Mesenchymal stem cell (in vitro differentiated cells and primary cell): ENCODE measurements at regions not wholly inside any gene's neighbourhood (a gene's known extent, or its start where the extent isn't known, plus 50 kb on each side); places are given as distances from the start of the nearest gene placed in this dataset.
"Not testable (repeated sequence)": the region's sequence is repeated elsewhere in the genome, so short reads cannot be mapped to it uniquely, and the experiment has no call there.

Experiments used
- DNase-seq: peaks from one replicate; pipeline ENCODE4 v3.0.0-alpha.2; 2013
- H2AFZ ChIP-seq: one replicate; pipeline ENCODE4 v1.6.1; 2013; ENCODE audit warnings: low read depth, mild to moderate bottlenecking, control low read depth, inconsistent platforms, low read length, moderate library complexity
- H2AK5ac ChIP-seq: 2 replicates; pipeline ENCODE4 v1.6.1; 2013; ENCODE audit warnings: low read length, moderate library complexity, mild to moderate bottlenecking, inconsistent platforms; ENCODE audit not compliant: severe bottlenecking
- H2BK120ac ChIP-seq: one replicate; pipeline ENCODE4 v1.6.1; 2013; ENCODE audit warnings: low read depth, mild to moderate bottlenecking, inconsistent platforms, low read length, moderate library complexity
- H2BK12ac ChIP-seq, 2 experiments: one replicate each; pipeline ENCODE4 v1.6.1; 2013; ENCODE audit warnings: inconsistent platforms in 2 of 2, low read length in 2 of 2, mild to moderate bottlenecking in 2 of 2, moderate library complexity in 2 of 2, control low read depth in 1 of 2
- H2BK15ac ChIP-seq: one replicate; pipeline ENCODE4 v1.6.1; 2013; ENCODE audit warnings: mild to moderate bottlenecking, low read depth, inconsistent platforms; ENCODE audit not compliant: poor library complexity, severe bottlenecking
- H2BK5ac ChIP-seq: 2 replicates; pipeline ENCODE4 v1.6.1; 2013; ENCODE audit warnings: low read depth, mild to moderate bottlenecking, low read length, control low read depth, inconsistent platforms; ENCODE audit not compliant: poor library complexity, severe bottlenecking
- H3K14ac ChIP-seq, 2 experiments: one replicate each; pipeline ENCODE4 v1.6.1; 2013; ENCODE audit warnings: inconsistent platforms in 2 of 2, low read length in 2 of 2, control low read depth in 1 of 2, mild to moderate bottlenecking in 1 of 2, moderate library complexity in 1 of 2
- H3K18ac ChIP-seq, 2 experiments: one replicate each; pipeline ENCODE4 v1.6.1; 2013; ENCODE audit warnings: inconsistent platforms in 2 of 2, low read length in 2 of 2, control low read depth in 1 of 2, low read depth in 1 of 2, mild to moderate bottlenecking in 1 of 2
- H3K23ac ChIP-seq, 2 experiments: one replicate each; pipeline ENCODE4 v1.6.1; 2013; ENCODE audit warnings: inconsistent platforms in 2 of 2, low read length in 2 of 2, mild to moderate bottlenecking in 2 of 2, moderate library complexity in 2 of 2, control low read depth in 1 of 2
- H3K27ac ChIP-seq: 2 replicates; pipeline ENCODE4 v1.5.1; 2013; ENCODE audit warnings: mild to moderate bottlenecking, moderate library complexity, low read length, control low read depth, inconsistent platforms; ENCODE audit not compliant: poor library complexity, severe bottlenecking
- H3K27me3 ChIP-seq, 2 experiments: 2 replicates each; pipeline versions ENCODE4 v1.6.1 to v1.7.0; 2013; ENCODE audit warnings: low read length in 2 of 2, mild to moderate bottlenecking in 2 of 2, moderate library complexity in 2 of 2, control low read depth in 1 of 2, inconsistent platforms in 1 of 2; ENCODE audit not compliant: control insufficient read depth in 1 of 2, insufficient read depth in 1 of 2
- H3K36me3 ChIP-seq, 2 experiments: 2 replicates each; pipeline versions ENCODE4 v1.6.1 to v1.7.0; 2013; ENCODE audit warnings: low read length in 2 of 2, control low read depth in 1 of 2, inconsistent platforms in 1 of 2, low read depth in 1 of 2, mild to moderate bottlenecking in 1 of 2; ENCODE audit not compliant: insufficient read depth in 2 of 2, control insufficient read depth in 1 of 2
- H3K4ac ChIP-seq, 2 experiments: one replicate each; pipeline ENCODE4 v1.6.1; 2013; ENCODE audit warnings: inconsistent platforms in 2 of 2, low read length in 2 of 2, mild to moderate bottlenecking in 2 of 2, moderate library complexity in 2 of 2, control low read depth in 1 of 2, low read depth in 1 of 2
- H3K4me1 ChIP-seq: 2 replicates; pipeline ENCODE4 v1.6.1; 2013; ENCODE audit warnings: low read depth, low read length, control low read depth; ENCODE audit not compliant: control insufficient read depth, insufficient read depth
- H3K4me2 ChIP-seq: 2 replicates; pipeline ENCODE4 v1.6.1; 2013; ENCODE audit warnings: low read length, mild to moderate bottlenecking, inconsistent platforms; ENCODE audit not compliant: poor library complexity, severe bottlenecking
- H3K4me3 ChIP-seq, 2 experiments: 2 replicates each; pipeline versions ENCODE4 v1.5.1 to v1.7.0; 2013; ENCODE audit warnings: low read length in 2 of 2, mild to moderate bottlenecking in 2 of 2, control low read depth in 1 of 2, low read depth in 1 of 2; ENCODE audit not compliant: insufficient read depth in 1 of 2
- H3K79me1 ChIP-seq: replicated peaks from 2 replicates; pipeline ENCODE4 v1.6.1; 2013; ENCODE audit warnings: mild to moderate bottlenecking, control low read depth, low read length, inconsistent platforms; ENCODE audit not compliant: poor library complexity, severe bottlenecking
- H3K9ac ChIP-seq: 2 replicates; pipeline ENCODE4 v1.7.0; 2013; ENCODE audit warnings: mild to moderate bottlenecking, low read length, moderate library complexity
- H3K9me3 ChIP-seq: 2 replicates; pipeline ENCODE4 v1.7.0; 2013; ENCODE audit warnings: mild to moderate bottlenecking, low read length; ENCODE audit not compliant: control insufficient read depth
- H4K8ac ChIP-seq: one replicate; pipeline ENCODE4 v1.6.1; 2013; ENCODE audit warnings: inconsistent platforms, mild to moderate bottlenecking, low read length, moderate library complexity
- H4K91ac ChIP-seq: one replicate; pipeline ENCODE4 v1.6.1; 2013; ENCODE audit warnings: mild to moderate bottlenecking, low read length, inconsistent platforms
- WGBS: methylation state at CpG from one replicate; pipeline ENCODE4 v1.1.7; 2013; ENCODE audit warnings: mixed read lengths; 5-methylcytosine and 5-hydroxymethylcytosine counted together

DNA sequence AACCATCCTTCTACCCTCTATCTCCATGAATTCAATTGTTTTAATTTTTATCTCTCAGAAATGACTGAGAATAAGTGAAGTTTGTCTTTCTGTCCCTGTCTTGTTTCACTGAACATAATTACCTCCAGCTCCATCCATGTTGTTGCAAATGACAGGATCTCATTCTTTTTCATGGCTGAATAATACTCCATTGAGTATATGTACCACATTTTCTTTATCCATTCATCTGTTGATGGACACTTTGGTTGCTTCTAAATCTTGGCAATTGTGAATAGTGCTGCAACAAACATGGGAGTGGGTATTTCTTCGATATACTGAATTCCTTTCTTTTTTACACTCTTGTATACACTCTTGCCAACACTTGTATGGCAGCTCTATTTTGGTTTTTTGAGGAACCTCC is 72.8 kb upstream of the COX20 start:
- Histone ChIP-seq H3K4me2 (no peak overlapping the region), H2AFZ (no peak overlapping the region), H2BK15ac (no peak overlapping the region), H3K18ac (no peak overlapping the region), H3K9ac (no peak overlapping the region), H3K9me3 (no peaks in the 10 kb centered on the region), H3K27me3 (peaks cover 0 to 8% of the 10 kb centered on the region in 2 experiments), H2BK12ac (no peak overlapping the region), H3K27ac (no peak overlapping the region), H4K8ac (no peak overlapping the region), H3K4me3 (no peak overlapping the region), H2AK5ac (no peak overlapping the region), H2BK5ac (no peak overlapping the region), H3K4ac (no peak overlapping the region), H4K91ac (no peak overlapping the region), H3K14ac (no peak overlapping the region), H3K79me1 (no peaks in the 10 kb centered on the region), H3K23ac (no peak overlapping the region), H3K36me3 (no peaks in the 10 kb centered on the region), H3K4me1 (no peaks in the 10 kb centered on the region), H2BK120ac (no peak overlapping the region)
- DNase-seq = no peak
- 100% methylated on average over 1 of the region's 1 CpG for WGBS

DNA sequence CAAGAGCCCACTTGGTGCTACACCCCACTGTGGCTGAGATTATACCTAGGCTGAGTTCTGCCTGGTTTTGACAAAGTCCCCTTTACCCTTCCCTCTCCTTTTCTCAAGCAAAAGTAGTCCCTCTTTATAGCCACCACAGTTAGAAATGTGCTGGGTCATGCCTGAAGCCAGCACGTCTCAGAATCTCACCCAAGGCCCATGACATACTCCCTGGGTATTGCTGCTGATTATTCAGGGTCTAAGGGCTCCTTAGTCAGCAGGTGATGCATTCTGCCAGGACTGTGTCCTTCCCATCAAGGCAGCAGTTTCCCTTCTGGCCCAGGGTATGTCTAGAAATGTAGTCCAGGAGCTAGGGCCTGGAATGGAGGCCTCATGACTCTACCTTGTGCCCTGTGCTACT is 67.3 kb upstream of the COX20 start:
- Histone ChIP-seq H3K14ac (no peak overlapping the region), H2AK5ac (no peak overlapping the region), H4K91ac (no peak overlapping the region), H3K27me3 (no peaks in the 10 kb centered on the region), H3K36me3 (no peaks in the 10 kb centered on the region), H3K27ac (no peak overlapping the region), H3K9me3 (no peaks in the 10 kb centered on the region), H3K4me1 (no peaks in the 10 kb centered on the region), H3K18ac (no peak overlapping the region), H2BK5ac (no peak overlapping the region), H2BK15ac (no peak overlapping the region), H2AFZ (no peak overlapping the region), H3K79me1 (no peaks in the 10 kb centered on the region), H3K23ac (no peak overlapping the region), H3K9ac (no peak overlapping the region), H3K4ac (no peak overlapping the region), H4K8ac (peak overlapping the region; percentile 29), H3K4me2 (no peak overlapping the region), H2BK12ac (no peak overlapping the region), H3K4me3 (no peak overlapping the region), H2BK120ac (no peak overlapping the region)
- DNase-seq = no peak
- WGBS = 71% methylated on average over 1 of the region's 1 CpG

DNA sequence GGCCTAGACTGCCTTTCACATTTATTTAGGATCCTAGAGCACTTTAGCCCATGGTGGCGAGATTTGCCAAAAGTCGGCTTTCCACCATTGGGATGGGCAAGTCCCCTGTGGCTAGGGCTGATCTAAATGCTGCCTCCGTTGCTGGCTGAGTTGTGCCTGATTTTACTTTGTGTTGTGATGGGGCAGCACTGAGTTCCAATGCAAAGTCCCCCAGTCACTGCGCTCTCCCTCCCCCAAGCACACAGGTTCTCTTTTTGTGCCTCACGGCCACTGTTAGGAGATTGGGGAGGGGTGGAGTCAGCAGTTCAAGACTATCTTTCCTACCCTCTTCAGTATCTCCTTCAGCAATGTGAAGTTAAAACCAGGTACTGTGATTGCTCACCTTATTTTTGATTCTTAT is 66.7 kb upstream of the COX20 start:
- Histone ChIP-seq H3K23ac (no peak overlapping the region), H2BK5ac (no peak overlapping the region), H3K4me2 (no peak overlapping the region), H3K36me3 (no peaks in the 10 kb centered on the region), H3K14ac (no peak overlapping the region), H3K79me1 (no peaks in the 10 kb centered on the region), H4K8ac (no peak overlapping the region), H3K27me3 (no peaks in the 10 kb centered on the region), H3K4me3 (no peak overlapping the region), H3K27ac (no peak overlapping the region), H2AK5ac (no peak overlapping the region), H2BK120ac (no peak overlapping the region), H3K9ac (no peak overlapping the region), H3K9me3 (no peaks in the 10 kb centered on the region), H3K18ac (no peak overlapping the region), H4K91ac (no peak overlapping the region), H2BK15ac (no peak overlapping the region), H3K4me1 (no peaks in the 10 kb centered on the region), H2BK12ac (no peak overlapping the region), H3K4ac (no peak overlapping the region), H2AFZ (no peak overlapping the region)
- no peak for DNase-seq
- 83% methylated on average over 3 of the region's 5 CpGs for WGBS

DNA sequence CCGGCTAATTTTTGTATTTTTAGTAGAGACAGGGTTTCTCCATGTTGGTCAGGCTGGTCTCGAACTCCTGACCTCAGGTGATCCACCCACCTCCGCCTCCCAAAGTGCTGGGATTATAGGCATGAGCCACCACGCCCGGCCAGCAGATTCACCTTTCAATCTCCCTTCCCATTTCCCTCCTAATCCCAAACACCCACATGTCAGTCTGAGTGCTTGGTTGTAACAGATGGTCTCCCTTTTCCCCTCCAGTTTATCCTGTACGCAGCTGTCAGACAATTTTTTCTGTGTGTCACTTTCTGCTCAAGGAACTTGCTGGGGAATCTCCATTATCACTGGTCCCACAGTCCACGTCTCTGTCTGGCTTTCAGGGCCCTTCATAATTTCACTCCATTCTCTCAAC is 64.9 kb upstream of the COX20 start:
- H2BK120ac ChIP-seq, H2BK12ac ChIP-seq, H3K9ac ChIP-seq, H3K4me1 ChIP-seq, H3K23ac ChIP-seq, H2AFZ ChIP-seq, H3K79me1 ChIP-seq, H3K9me3 ChIP-seq, H3K4ac ChIP-seq, H2BK15ac ChIP-seq, H3K27ac ChIP-seq, H2AK5ac ChIP-seq, H3K18ac ChIP-seq, H3K4me2 ChIP-seq, H3K4me3 ChIP-seq, H4K8ac ChIP-seq, H3K27me3 ChIP-seq, H3K36me3 ChIP-seq, H2BK5ac ChIP-seq, H4K91ac ChIP-seq, DNase-seq, H3K14ac ChIP-seq: not testable (repeated sequence)
- 92% methylated on average over 6 of the region's 7 CpGs for WGBS
